Psoas muscle (tissue), 7 donors: ENCODE measurements at regions not wholly inside any gene's neighbourhood (a gene's known extent, or its start where the extent isn't known, plus 50 kb on each side); places are given as distances from the start of the nearest gene placed in this dataset.
A peak's percentile ranks its signal among the peaks of the same experiment; 100 is the strongest.
"Not testable (repeated sequence)": the region's sequence is repeated elsewhere in the genome, so short reads cannot be mapped to it uniquely, and the experiment has no call there.

Source experiments
- ATAC-seq, 4 donors: fragments of 200-7000 bp; cut with Tn5 transposase; one replicate each; pipeline ENCODE4 v1.9.1; 2020; ENCODE audit warnings: moderate library complexity in 3 of 4, mild to moderate bottlenecking in 2 of 4
- DNase-seq, 2 donors: peaks; one replicate each; pipeline ENCODE4 v3.0.0-alpha.2; 2020
- H3K27ac ChIP-seq: fragments of 200-600 bp; one replicate; pipeline ENCODE4 v1.8.0; 2022
- H3K27me3 ChIP-seq, 3 donors: fragments of 200-600 bp in 1 of 3; one replicate each; pipeline versions ENCODE4 v1.6.1 to v1.8.0; 2013 to 2022; ENCODE audit warnings: low read length in 2 of 3, mild to moderate bottlenecking in 2 of 3, moderate library complexity in 1 of 3; ENCODE audit not compliant: insufficient read depth in 3 of 3
- H3K36me3 ChIP-seq, 2 donors: fragments of 200-600 bp in 1 of 2; one replicate each; pipeline versions ENCODE4 v1.6.1 to v1.8.0; 2013 to 2022; ENCODE audit warnings: low read depth in 1 of 2, mild to moderate bottlenecking in 1 of 2, moderate library complexity in 1 of 2; ENCODE audit not compliant: insufficient read depth in 1 of 2
- H3K4me1 ChIP-seq: fragments of 200-600 bp; one replicate; pipeline ENCODE4 v1.8.0; 2022
- H3K4me3 ChIP-seq: fragments of 200-600 bp; one replicate; pipeline ENCODE4 v1.8.0; 2022; ENCODE audit warnings: mild to moderate bottlenecking
- H3K9me3 ChIP-seq: fragments of 200-600 bp; one replicate; pipeline ENCODE4 v1.8.0; 2022
- CTCF ChIP-seq: fragments of 200-600 bp; IDR thresholded peaks from one replicate; pipeline ENCODE4 v1.8.0; 2022; ENCODE audit warnings: antibody characterized with exemption
- WGBS, 3 donors: extraction: QIAGEN DNeasy Blood & Tissue Kit; methylation state at CpG; one replicate each; pipeline versions ENCODE4 v1.1.6 to v1.1.7; 2013; 5-methylcytosine and 5-hydroxymethylcytosine counted together
- intact Hi-C, 2 donors: fragments of 100-400 bp; cut with DNase I; formaldehyde crosslinking; loops; one replicate each; pipeline versions ENCODE4 v1.11.0 to v1.14.2; 2022
- donor health status: healthy with polysubstance abuse.
- donor health status: DM: no; HTN: no; CAD: no; lungs with moderate emphysema.
- donor health status: Bipolar disorder and iron deficiency.
- donor health status: healthy.
- donor health status: DM: yes; HTN: yes; CAD: no.
- donor health status: DM: no; HTN: no; CAD: no.
- donor health status: DM: yes; HTN: yes; CAD: no.

GRCh38 chr2:137900421-137901141 lies 63.7 kb upstream of the HNMT start:
- DNase-seq (no peak), ATAC-seq (no peak)
- no peak overlapping the region for H3K27ac ChIP-seq
- no peaks in the 10 kb centered on the region for H3K27me3 ChIP-seq
- no peak for TF ChIP-seq CTCF
- H3K9me3 ChIP-seq, result no peaks in the 10 kb centered on the region
- no peak overlapping the region for H3K4me3 ChIP-seq
- no peaks in the 10 kb centered on the region for H3K4me1 ChIP-seq
- intact Hi-C loops, result no loop called here
- 73 to 79% (median 73%) methylated on average over 4 of the region's 4 CpGs for WGBS, 3 donors
- H3K36me3 ChIP-seq, result no peaks in the 10 kb centered on the region

- 18 to 42% (median 28%) methylated on average over 4 of the region's 4 CpGs for WGBS, 3 donors
- Histone ChIP-seq H3K36me3 (no peaks in the 10 kb centered on the region), H3K4me1 (no peaks in the 10 kb centered on the region), H3K27ac (no peak overlapping the region), H3K27me3 (no peaks in the 10 kb centered on the region), H3K4me3 (no peak overlapping the region), H3K9me3 (no peaks in the 10 kb centered on the region)
- DNase-seq, result no peak
- TF ChIP-seq CTCF, result peak; percentile 61
- intact Hi-C loops, result loop anchor here in 1 of 2 donors (5.0 kb wide), 1 partner anchor 917 kb away; no protein-coding TSS in a partner anchor
- ATAC-seq, result no peak
Measured at GRCh38 chr2:137910641-137911040, 53.6 kb upstream of the HNMT start.

GRCh38 chr2:137912371-137912770 lies 51.9 kb upstream of the HNMT start:
- H3K4me1 ChIP-seq, result no peaks in the 10 kb centered on the region
- no peaks in the 10 kb centered on the region for H3K9me3 ChIP-seq
- H3K36me3 ChIP-seq, result no peaks in the 10 kb centered on the region
- H3K27ac ChIP-seq, result no peak overlapping the region
- WGBS, 3 donors, result 27 to 30% (median 28%) methylated on average over 2 of the region's 2 CpGs
- no peak for ATAC-seq
- intact Hi-C loops, result loop anchor here in 1 of 2 donors (5.0 kb wide), 1 partner anchor 915 kb away; no protein-coding TSS in a partner anchor
- no peak for TF ChIP-seq CTCF
- H3K27me3 ChIP-seq, result no peaks in the 10 kb centered on the region
- DNase-seq, result no peak
- no peak overlapping the region for H3K4me3 ChIP-seq

GRCh38 chr2:137913169-137913568 lies 51.1 kb upstream of the HNMT start:
- no peaks in the 10 kb centered on the region for H3K36me3 ChIP-seq
- no peak for TF ChIP-seq CTCF
- no peaks in the 10 kb centered on the region for H3K4me1 ChIP-seq
- H3K27ac ChIP-seq, result no peak overlapping the region
- no peak overlapping the region for H3K4me3 ChIP-seq
- WGBS, 3 donors, result 44 to 50% (median 44%) methylated on average over 4 of the region's 4 CpGs
- ATAC-seq, result no peak
- H3K9me3 ChIP-seq, result no peaks in the 10 kb centered on the region
- H3K27me3 ChIP-seq, result no peaks in the 10 kb centered on the region
- no peak for DNase-seq
- intact Hi-C loops, result loop anchor here in 1 of 2 donors (5.0 kb wide), 1 partner anchor 914 kb away; no protein-coding TSS in a partner anchor

GRCh38 chr2:137913648-137914047 lies 50.6 kb upstream of the HNMT start:
- 50 to 63% (median 56%) methylated on average over 2 of the region's 2 CpGs for WGBS, 3 donors
- intact Hi-C loops, result loop anchor here in 1 of 2 donors (5.0 kb wide), 1 partner anchor 914 kb away; no protein-coding TSS in a partner anchor
- not testable (repeated sequence) for H3K4me1 ChIP-seq, DNase-seq, ATAC-seq, H3K36me3 ChIP-seq, H3K4me3 ChIP-seq, H3K27ac ChIP-seq, H3K27me3 ChIP-seq, H3K9me3 ChIP-seq
